ENCODE measurements at regions not wholly inside any gene's neighbourhood (a gene's known extent, or its start where the extent isn't known, plus 50 kb on each side); places are given as distances from the start of the nearest gene placed in this dataset.

DNA sequence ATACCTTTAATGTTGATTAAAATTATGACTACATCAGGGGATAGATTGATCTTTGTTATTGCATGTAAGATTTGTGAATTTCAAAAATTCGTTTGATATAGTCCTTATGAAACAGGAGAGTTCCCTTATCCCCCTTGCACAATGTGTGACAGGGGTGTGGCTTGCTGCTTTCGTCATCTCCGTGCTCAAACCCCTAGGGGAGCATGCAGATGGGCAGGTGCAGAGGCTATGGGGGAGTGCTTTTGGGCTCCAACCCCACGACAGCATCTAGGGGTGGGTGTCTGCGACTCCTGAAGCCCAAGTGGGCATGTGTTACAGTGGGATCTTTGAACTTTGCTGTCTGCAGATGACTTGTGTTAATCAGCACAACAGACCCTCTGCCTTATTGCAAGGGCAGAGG lies 360.1 kb upstream of the GOLIM4 start:
- TF ChIP-seq, protein P1, sequence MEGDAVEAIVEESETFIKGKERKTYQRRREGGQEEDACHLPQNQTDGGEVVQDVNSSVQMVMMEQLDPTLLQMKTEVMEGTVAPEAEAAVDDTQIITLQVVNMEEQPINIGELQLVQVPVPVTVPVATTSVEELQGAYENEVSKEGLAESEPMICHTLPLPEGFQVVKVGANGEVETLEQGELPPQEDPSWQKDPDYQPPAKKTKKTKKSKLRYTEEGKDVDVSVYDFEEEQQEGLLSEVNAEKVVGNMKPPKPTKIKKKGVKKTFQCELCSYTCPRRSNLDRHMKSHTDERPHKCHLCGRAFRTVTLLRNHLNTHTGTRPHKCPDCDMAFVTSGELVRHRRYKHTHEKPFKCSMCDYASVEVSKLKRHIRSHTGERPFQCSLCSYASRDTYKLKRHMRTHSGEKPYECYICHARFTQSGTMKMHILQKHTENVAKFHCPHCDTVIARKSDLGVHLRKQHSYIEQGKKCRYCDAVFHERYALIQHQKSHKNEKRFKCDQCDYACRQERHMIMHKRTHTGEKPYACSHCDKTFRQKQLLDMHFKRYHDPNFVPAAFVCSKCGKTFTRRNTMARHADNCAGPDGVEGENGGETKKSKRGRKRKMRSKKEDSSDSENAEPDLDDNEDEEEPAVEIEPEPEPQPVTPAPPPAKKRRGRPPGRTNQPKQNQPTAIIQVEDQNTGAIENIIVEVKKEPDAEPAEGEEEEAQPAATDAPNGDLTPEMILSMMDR (IDR thresholded peaks at IDR 0.05; ENCODE audit: insufficient read depth, low read length) = no peak
- TF ChIP-seq POLR2AphosphoS5 (IDR thresholded peaks at IDR 0.05; ENCODE audit: low read depth) = no peak
- TF ChIP-seq GABPA (IDR thresholded peaks at IDR 0.05; ENCODE audit: low read depth) = no peak
- TF ChIP-seq SPI1 (IDR thresholded peaks at IDR 0.05; ENCODE audit: borderline replicate concordance, low read depth) = no peak
- TF ChIP-seq, protein P2, sequence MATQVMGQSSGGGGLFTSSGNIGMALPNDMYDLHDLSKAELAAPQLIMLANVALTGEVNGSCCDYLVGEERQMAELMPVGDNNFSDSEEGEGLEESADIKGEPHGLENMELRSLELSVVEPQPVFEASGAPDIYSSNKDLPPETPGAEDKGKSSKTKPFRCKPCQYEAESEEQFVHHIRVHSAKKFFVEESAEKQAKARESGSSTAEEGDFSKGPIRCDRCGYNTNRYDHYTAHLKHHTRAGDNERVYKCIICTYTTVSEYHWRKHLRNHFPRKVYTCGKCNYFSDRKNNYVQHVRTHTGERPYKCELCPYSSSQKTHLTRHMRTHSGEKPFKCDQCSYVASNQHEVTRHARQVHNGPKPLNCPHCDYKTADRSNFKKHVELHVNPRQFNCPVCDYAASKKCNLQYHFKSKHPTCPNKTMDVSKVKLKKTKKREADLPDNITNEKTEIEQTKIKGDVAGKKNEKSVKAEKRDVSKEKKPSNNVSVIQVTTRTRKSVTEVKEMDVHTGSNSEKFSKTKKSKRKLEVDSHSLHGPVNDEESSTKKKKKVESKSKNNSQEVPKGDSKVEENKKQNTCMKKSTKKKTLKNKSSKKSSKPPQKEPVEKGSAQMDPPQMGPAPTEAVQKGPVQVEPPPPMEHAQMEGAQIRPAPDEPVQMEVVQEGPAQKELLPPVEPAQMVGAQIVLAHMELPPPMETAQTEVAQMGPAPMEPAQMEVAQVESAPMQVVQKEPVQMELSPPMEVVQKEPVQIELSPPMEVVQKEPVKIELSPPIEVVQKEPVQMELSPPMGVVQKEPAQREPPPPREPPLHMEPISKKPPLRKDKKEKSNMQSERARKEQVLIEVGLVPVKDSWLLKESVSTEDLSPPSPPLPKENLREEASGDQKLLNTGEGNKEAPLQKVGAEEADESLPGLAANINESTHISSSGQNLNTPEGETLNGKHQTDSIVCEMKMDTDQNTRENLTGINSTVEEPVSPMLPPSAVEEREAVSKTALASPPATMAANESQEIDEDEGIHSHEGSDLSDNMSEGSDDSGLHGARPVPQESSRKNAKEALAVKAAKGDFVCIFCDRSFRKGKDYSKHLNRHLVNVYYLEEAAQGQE (IDR thresholded peaks at IDR 0.05; ENCODE audit: insufficient replicate concordance, low read depth) = no peak

Data from HL-60 (cell line).